HG02798 (cell line): ENCODE measurements at regions not wholly inside any gene's neighbourhood (a gene's known extent, or its start where the extent isn't known, plus 50 kb on each side); places are given as distances from the start of the nearest gene placed in this dataset.
"Not testable (repeated sequence)": the region's sequence is repeated elsewhere in the genome, so short reads cannot be mapped to it uniquely, and the experiment has no call there.

Source experiments
- ATAC-seq: cut with Tn5 transposase; IDR thresholded peaks from one replicate; pipeline ENCODE4 v1.9.1; 2021; ENCODE audit warnings: mild to moderate bottlenecking; ENCODE audit not compliant: unreplicated experiment, poor library complexity

DNA sequence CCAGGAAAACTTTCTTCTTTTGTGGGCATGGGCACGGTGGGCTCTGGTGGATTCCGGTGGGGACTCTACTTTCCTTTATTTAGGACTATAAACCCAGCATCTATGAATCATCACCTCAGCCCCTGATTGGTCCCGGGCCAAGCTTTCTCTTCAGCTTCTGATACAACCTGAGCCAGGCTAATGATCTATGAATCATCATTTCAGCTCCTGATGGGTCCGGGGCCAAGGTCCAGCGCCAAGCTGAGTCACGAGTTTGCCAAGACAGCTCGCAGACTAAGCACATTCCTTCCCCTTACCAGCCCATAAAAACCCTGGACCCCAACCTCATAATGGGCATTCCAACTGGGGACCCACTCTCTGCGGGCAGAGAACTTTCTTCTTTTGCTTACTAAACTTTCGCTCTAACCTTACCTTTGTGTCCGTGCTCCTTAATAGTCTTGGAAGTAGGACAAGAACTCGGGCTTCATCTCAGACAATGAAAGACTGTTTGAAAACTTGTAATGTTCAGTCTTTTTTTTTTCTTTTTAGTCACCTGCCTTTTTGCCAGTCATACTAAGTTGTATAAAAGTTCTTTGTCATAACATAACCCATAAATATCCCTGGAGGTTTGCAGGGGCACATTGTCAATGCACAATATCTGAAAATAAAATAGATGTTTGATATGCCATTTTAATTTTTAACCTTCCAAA is 904.9 kb upstream of the EPHA5 start:
- ATAC-seq = no peak

DNA sequence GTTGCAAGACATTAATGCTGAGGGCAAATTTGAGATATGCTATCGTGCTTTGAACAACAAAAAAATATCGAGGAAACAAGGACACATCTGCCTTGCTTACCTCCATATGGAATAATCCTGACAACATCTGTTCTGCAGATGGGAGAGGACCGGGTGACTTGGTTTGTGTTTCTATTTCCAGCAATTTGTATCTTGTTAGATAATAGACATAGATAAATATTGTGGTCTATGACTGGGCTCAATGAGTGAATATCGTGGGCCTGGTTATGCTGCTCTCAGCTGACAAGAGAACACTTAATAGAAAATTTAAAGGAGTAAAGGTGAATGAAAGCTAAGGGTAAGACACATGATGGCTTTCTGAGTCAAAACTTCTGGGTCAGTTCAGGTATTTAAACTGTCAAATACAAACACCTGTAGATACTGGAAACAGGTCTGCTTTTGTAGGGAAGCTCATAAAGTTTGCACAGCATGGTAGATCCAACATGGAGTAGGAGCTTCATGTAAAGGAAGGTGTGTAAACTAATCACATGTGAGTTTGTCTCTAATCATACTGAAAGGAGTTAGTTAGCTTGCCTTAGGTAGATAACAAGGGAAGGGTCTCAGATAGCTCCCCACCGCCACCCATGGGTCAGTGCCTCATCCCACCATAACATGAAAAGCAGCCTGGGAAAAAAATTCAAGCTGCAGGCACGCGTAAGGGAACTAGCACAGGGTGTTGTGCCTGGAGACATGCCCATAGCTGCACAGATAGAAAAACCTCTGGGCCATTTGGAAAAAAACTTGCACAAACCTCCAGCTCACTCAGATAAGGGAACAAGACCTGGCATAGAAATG is 904.1 kb upstream of the EPHA5 start:
- ATAC-seq = no peak

DNA sequence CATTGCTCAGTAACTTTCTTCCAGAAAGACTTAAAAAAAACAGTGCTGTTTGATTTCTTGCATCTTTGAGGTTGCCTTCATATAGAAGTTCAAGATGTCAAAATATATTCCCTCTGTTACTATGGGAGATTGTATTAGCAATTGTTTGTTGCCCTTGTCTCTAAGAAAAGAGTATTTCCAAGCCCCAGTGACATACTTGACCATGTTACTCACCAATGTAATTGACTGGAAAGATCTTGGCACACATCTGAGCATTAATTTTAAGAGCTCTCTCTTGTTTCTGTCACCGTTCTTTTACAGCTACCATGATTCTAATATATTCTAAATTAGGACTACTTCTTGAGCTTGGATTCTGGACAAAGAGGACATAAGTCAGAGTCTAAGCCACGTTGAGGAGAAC is 902.7 kb upstream of the EPHA5 start:
- ATAC-seq = no peak

DNA sequence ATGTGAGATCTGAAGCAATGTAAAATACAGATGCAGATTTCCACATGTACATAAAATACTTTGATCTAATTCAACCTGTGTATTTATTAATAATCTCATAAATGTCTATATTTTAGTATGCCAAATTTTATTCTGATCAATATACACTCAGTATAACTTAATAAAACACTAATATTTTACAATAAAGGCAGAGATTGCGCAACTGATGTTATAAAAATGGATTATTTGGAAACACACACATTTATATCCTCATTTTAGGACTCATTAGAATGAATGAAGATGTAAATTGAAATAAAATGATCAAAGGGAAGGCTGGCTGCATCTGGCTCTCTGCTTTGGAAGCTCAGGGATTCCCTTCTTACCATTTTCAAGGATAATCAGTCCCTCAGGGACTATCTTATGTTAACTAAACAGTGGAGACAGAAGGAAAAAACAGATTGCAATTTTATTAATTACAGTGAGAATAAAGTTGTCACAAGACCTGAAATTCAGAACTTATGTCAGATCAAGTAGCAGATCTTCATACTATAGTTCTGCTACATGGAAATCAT is 900.9 kb upstream of the EPHA5 start:
- no peak for ATAC-seq

DNA sequence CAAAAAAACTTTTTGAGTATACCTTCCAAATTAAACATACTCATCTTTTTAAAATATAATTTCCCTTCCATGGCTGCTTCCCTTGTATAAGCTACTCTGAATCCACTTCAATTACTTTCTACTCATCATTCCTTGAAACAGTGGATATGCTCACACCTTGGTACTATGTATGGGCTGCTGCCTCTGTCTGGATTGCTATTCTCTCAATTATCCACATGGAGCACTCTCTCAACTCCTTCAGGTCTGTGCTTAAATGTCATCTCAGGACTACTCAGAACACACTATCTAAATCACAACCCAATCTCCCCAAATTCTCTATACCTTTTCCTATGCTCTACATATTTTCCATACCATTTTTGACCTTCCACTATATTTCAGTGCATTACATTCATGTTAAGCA is 898.9 kb upstream of the EPHA5 start:
- no peak for ATAC-seq

DNA sequence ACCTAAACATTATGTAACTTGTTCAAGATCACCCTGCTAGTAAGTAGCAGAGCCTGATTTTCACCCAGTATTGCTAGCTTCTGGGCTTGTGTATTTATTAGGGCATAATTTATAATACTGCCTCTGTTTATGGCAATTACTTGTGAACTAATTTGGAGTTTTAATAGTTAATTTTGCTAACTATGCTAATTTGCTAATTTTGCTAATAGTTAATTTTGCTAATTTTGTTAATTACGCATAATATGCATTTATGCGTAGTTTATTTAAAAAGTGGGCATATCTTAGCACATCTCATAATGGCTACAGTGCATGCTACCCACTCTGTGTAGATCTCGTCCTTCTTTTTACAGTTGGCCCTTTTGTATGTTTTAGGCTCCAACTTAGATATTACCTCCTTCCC is 898.1 kb upstream of the EPHA5 start:
- no peak for ATAC-seq

DNA sequence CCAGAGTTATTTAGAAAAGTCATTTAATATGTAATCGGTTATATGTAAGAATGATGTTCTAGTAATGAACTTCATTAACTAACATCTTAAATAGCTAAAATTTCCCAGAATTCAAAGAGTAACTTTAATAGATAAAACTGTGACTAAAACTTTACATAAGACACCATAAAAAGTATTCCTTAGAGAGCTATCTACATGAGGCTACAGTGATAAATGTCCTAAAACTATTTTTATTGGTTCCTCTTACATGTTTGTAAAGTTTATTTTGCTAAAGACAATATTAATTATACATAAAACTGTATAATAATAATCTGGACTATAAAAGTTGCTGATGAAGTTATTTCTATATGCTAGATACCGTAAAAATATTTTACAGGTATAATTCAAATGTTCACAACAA is 897.7 kb upstream of the EPHA5 start:
- ATAC-seq = no peak

DNA sequence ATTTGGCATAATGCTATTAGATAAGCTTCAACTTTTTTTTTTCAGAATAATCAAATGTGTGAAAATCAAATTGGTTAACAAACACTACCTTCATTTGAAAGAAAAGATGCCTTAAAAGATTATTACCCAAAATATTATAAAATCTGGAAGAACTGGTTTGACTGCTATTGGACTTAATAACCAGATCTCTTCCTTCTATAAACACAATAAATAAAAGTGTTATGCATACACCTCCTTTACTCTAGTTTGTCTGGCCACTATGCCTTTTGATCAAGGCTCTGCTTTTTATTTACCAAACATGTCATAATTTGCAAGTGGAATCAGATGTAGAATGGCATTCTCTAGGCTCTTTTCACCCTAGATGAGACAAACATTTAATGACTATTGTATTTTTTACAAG is 897.3 kb upstream of the EPHA5 start:
- ATAC-seq = no peak

DNA sequence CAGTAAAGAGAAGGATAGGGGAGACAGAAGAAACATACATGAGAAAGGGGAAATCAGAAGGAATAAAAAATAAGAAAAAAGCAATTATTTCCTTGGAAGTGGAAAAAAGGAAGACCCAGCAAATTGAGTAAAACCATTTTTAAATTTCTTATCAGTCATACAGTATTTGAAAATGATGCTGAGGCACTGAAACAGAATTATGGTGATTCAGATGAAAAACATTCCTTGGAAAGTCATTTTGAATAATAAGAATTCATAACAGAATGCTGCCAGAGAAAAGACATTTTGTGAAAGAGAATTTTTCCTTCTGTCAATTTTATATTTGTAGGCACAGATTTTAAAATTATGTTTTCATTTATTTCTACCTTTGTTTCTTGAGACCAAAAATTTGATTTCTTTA is 895.5 kb upstream of the EPHA5 start:
- ATAC-seq = no peak

DNA sequence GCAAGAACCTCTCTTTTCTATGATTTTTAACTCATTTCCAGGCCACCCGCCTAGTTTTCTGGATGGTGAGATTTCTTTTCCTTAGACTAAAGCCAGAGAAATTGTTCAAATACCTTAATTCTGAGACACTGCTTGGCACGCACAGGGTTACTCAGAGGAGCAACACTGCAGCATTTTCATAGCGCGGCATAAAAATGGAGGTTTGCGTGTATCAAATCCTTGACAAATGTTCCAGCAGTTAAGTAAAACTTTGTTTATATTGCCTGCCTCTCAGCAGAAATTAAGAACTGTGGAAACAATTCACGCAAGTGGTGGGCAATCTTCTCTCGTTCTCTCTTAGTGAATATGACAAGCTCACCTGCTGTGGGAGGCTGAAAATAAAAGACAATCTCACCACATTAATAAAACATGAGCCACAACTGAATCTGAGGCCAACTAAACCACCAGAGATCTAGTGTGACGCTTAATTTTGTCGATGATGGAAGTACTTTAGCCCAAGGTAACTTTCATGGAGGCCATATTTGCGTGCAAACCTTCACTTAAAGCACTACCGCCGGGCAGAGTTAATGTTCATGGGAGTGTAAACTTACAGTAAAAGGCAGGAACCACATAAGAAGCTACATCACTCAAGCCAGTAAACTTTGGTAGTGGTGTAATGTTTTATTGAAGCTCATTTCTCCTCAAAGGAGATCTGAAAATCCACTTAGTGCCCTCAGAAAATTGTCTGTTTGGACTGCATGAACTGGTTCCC is 894.8 kb upstream of the EPHA5 start:
- ATAC-seq = no peak

DNA sequence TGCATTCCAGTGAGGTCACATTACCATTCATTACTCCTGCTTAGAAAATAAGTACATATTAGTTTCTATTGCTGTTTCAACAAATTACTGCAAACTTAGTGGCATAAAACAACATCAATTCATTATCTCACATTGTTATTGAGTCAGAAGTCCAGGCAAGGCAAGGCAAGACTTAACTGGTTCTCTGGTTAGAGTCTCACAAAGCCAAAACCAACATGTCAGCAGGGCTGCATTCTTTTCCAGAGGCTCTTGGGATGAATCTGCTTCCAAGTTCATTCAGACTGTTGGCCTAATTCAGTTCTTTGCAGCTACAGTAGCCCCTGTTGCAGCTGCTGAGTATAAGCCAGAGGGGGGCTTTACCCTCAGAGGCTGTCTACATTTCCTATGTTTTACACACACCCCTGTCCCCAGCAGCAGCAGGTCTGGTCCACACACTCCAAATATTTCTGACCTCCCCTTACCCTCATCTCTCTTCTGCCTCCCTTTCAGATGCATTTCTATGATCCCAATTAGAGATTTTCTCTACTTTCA is 892.1 kb upstream of the EPHA5 start:
- no peak for ATAC-seq

DNA sequence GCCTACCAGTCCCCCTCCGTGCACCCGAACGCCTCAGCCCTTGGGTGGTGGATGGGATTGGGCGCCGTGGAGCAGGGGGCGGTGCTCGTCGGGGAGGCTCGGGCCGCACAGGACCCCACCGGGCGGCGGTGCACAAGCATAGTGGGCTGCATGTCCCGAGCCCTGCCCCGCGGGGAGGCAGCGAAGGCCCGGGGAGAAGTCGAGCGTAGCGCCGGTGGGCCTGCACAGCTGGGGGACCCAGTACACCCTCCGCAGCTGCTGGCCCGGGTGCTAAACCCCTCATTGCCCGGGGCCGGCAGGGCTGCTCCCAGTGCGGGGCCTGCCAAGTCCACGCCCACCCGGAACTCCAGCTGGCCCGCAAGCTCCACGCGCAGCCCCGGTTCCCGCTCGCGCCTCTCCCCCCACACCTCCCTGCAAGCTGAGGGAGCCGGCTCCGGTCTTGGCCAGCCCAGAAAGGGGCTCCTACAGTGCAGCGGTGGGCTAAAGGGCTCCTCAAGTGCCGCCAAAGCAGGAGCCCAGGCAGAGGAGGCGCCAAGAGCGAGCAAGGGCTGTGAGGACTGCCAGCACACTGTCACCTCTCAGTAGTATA is 891.3 kb upstream of the EPHA5 start:
- ATAC-seq = not testable (repeated sequence)

DNA sequence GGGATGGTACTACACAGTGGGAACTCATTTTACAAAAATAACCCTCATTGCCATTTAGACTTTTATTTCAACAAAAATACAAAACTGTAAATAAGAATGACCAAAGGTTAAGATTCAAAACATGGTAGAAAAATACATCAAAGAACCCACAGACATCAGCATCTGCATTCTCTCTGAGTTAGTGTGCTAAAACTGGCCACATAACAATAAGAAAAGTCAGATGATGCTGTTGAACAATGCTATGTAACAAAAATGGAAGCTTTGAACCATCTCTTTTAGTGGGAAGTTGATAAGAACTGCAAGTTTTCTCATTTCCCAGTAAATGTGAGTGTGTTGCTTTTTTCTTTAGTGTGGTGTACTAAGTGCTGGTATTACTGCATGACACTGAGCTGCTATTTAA is 888.4 kb upstream of the EPHA5 start:
- ATAC-seq = no peak

DNA sequence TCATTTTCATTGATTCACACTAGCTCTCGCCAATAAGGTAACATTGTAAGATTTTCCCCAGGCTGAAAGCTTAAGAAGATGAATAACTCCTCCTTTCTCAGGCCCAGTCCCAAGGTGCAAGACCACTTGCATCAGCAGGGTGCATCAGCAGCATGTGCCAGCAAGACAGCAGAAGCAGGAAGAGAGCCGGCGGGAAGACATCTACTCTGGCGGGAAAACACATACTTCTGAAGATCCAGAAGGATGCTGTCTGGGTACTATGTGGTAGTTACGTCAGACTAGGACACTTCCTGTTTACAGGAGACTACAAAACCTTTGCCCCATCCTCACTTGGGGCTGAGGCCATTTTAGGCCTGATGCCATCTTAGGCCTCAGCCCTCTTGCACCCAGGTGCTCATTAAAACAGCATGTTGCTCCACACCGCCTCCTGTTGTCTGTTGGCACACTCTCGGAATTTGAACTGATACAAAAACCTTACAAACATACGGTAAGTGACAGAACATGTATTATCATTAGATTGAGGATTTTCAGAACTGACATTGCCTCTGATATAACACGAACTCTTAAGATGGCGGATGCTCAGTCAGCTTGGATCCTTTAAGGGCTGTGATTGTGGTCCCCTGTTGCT is 886.5 kb upstream of the EPHA5 start:
- ATAC-seq = no peak

DNA sequence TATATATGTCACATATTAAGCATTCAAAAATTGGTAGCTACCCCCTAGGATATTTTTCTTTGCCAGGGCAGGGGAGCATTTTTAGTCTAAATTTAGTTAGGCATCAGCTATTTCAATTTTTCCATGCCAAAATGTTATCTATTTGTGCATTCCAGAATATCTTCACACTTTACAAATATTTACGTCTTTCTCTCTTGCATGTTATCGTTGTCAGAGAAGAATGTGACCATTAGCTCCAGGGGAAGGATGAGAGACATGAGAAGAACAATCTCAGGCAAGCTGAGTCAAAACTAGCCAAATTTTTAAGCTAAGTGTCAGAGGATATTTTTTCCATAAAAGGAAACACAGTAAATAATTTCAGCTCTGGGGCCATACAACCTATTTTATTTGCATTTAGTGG is 885.0 kb upstream of the EPHA5 start:
- ATAC-seq = no peak

DNA sequence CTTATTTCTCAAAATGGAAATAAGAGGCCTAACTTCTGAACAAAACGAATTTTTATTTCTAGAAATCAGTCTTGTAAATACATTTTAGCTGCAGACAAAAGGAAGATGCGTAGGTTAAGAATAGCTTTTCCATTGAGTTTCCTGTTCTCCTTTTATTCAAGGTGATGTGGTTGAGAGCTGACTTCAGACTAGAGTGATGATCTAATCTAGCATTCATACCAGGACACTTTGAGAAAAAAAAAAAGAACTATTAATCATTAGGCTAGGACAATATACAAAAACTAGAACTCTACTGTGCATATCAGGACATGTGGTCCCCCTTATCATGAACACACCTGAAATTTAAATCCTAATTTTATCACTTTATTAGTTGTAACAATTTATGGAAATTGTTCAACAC is 884.5 kb upstream of the EPHA5 start:
- no peak for ATAC-seq

DNA sequence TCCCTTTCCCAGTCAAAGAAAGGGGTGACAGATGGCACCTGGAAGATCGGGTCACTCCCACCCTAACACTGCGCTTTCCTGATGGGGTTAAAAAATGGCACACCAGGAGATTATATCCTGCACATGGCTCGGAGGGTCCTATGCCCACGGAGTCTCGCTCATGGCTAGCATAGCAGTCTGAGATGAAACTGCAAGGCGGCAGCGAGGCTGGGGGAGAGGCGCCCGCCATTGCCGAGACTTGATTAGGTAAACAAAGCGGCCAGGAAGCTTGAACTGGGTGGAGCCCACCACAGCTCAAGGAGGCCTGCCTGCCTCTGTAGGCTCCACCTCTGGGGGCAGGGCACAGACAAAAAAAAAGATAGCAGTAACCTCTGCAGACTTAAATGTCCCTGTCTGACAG is 875.0 kb upstream of the EPHA5 start:
- ATAC-seq = not testable (repeated sequence)

DNA sequence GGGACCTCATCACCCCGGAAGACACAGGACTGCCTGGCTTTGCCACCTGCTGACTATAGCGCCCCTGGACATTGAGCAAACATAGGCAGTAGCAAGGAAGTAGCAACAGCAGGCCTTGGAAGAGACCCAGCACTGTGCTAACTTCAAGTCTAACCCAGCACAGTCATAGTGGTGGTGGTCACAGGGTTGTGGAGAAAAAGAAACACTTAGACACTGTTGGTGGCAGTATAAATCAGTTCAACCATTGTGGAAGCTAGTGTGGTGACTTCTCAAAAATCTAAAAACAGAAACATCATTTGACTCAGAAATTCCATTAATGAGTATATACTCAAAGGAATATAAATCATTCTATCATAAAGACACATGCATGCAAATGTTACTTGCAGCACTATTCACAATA is 874.0 kb upstream of the EPHA5 start:
- ATAC-seq = no peak

DNA sequence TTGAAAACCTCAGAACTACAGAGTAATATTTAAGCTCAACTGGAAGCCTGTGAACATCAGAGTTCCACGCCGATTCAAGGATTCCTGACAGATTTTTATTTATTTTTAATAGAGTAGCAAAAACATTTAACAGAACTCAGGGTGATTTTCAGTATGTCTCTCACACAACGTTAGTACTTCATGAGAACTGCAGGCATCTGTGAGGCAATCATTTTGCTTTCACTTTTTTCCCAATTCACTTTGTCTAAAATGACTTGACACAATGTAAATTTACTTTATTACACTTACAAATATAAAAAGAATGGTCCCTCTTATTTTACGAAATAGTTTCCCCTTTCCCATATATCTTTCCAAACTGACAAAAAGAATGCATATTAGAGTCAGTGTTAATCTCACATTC is 869.5 kb upstream of the EPHA5 start:
- no peak for ATAC-seq

DNA sequence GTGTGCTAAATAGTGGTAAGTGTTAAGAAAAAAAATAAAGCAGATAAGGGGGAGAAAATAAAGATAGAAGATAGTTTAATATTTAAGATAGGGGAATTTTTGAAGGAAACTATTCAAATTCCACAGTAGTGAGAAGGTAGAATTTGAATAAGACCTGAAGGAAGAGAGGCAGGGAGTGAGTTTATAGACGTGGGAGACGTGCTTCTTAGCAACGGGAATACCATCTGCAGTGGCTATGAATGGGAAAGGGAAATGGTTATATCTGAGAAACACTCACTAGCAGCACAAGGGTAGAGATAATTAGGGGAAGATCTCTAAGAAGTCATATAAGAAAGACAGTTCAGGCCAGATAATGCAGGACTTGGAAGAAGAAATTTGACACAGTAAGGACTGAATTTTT is 854.5 kb upstream of the EPHA5 start:
- ATAC-seq = no peak
